Naive thymus-derived CD4-positive, alpha-beta T cell (primary cell): ENCODE measurements at regions not wholly inside any gene's neighbourhood (a gene's known extent, or its start where the extent isn't known, plus 50 kb on each side); places are given as distances from the start of the nearest gene placed in this dataset.
A peak's percentile ranks its signal among the peaks of the same experiment; 100 is the strongest.
"Not testable (repeated sequence)": the region's sequence is repeated elsewhere in the genome, so short reads cannot be mapped to it uniquely, and the experiment has no call there.

Source experiments
- ATAC-seq: fragments of 150-1000 bp; cut with Tn5 transposase; 2 replicates; pipeline ENCODE4 v1.10.0; 2021; ENCODE audit warnings: mild to moderate bottlenecking, moderate library complexity
- CTCF ChIA-PET: fragments of 350-600 bp; sonication (Branson Sonifier 250); formaldehyde crosslinking; loops from one replicate; lab custom pipeline; 2021; ENCODE audit warnings: antibody characterized with exemption; lab: Charles Lee
- POLR2A ChIA-PET: fragments of 350-600 bp; sonication (Branson Sonifier 250); formaldehyde crosslinking; loops from one replicate; lab custom pipeline; 2021; ENCODE audit warnings: antibody characterized with exemption, inconsistent platforms; lab: Charles Lee
- DNase-seq, 9 donors: peaks; one replicate each; pipeline versions ENCODE4 v3.0.0 to v3.0.0-alpha.2; 2020 to 2022; ENCODE audit warnings: mixed read lengths in 1 of 9
- H3K27ac ChIP-seq: one replicate; pipeline ENCODE4 v1.7.0; 2013; ENCODE audit warnings: mild to moderate bottlenecking, low read depth, low read length, moderate library complexity
- H3K27me3 ChIP-seq, 2 donors: one replicate each; pipeline ENCODE4 v1.7.0; 2013; ENCODE audit warnings: low read length in 2 of 2, mild to moderate bottlenecking in 2 of 2, moderate library complexity in 2 of 2; ENCODE audit not compliant: control insufficient read depth in 2 of 2, insufficient read depth in 2 of 2
- H3K36me3 ChIP-seq, 3 experiments: 1 replicate in 2 of 3; 2 replicates in 1 of 3; pipeline ENCODE4 v1.7.0; 2013; ENCODE audit warnings: low read length in 3 of 3, mild to moderate bottlenecking in 3 of 3, moderate library complexity in 1 of 3; ENCODE audit not compliant: insufficient read depth in 3 of 3, control insufficient read depth in 2 of 3
- H3K4me1 ChIP-seq, 2 donors: one replicate each; pipeline ENCODE4 v1.7.0; 2013; ENCODE audit warnings: low read length in 2 of 2, mild to moderate bottlenecking in 2 of 2, moderate library complexity in 1 of 2; ENCODE audit not compliant: control insufficient read depth in 2 of 2, insufficient read depth in 2 of 2
- H3K4me3 ChIP-seq: 2 replicates; pipeline ENCODE4 v1.7.0; 2013; ENCODE audit warnings: mild to moderate bottlenecking, low read length
- H3K9me3 ChIP-seq, 3 experiments: 1 replicate in 2 of 3; 2 replicates in 1 of 3; pipeline ENCODE4 v1.7.0; 2013; ENCODE audit warnings: low read length in 3 of 3; ENCODE audit not compliant: control insufficient read depth in 2 of 3
- H3K27ac Mint-ChIP-seq, 9 donors: one replicate each; pipeline ENCODE4 v1.8.0; 2020 to 2022; ENCODE audit warnings: mixed read lengths in 9 of 9, mild to moderate bottlenecking in 8 of 9, moderate library complexity in 5 of 9, inconsistent platforms in 2 of 9
- H3K27me3 Mint-ChIP-seq, 5 donors: one replicate each; pipeline ENCODE4 v1.8.0; 2021 to 2022; ENCODE audit warnings: mixed read lengths in 5 of 5, mild to moderate bottlenecking in 1 of 5
- H3K36me3 Mint-ChIP-seq, 5 donors: one replicate each; pipeline ENCODE4 v1.8.0; 2020 to 2022; ENCODE audit warnings: mixed read lengths in 5 of 5, mild to moderate bottlenecking in 3 of 5, inconsistent platforms in 1 of 5
- H3K4me1 Mint-ChIP-seq, 7 donors: one replicate each; pipeline ENCODE4 v1.8.0; 2020 to 2022; ENCODE audit warnings: mixed read lengths in 7 of 7, mild to moderate bottlenecking in 3 of 7, inconsistent platforms in 1 of 7
- H3K4me3 Mint-ChIP-seq, 10 donors: one replicate each; pipeline ENCODE4 v1.8.0; 2020 to 2022; ENCODE audit warnings: mild to moderate bottlenecking in 10 of 10, mixed read lengths in 10 of 10, moderate library complexity in 6 of 10, inconsistent platforms in 2 of 10
- H3K9me3 Mint-ChIP-seq, 11 donors: one replicate each; pipeline ENCODE4 v1.8.0; 2020 to 2022; ENCODE audit warnings: mixed read lengths in 11 of 11, mild to moderate bottlenecking in 4 of 11, inconsistent platforms in 1 of 11, moderate library complexity in 1 of 11
- intact Hi-C, 2 donors: fragments of 100-400 bp; cut with micrococcal nuclease; formaldehyde crosslinking; loops; one replicate each; pipeline ENCODE4 v1.15.1; 2023

- peaks cover 0 to 9% (median 3%) of the 10 kb centered on the region in 5 donors for H3K27me3 Mint-ChIP-seq
- H3K4me3 Mint-ChIP-seq = no peak overlapping the region
- Histone ChIP-seq H3K4me1 (no peaks in the 10 kb centered on the region), H3K27me3 (no peaks in the 10 kb centered on the region), H3K9me3 (no peaks in the 10 kb centered on the region), H3K27ac (no peak overlapping the region), H3K4me3 (no peak overlapping the region), H3K36me3 (no peaks in the 10 kb centered on the region)
- DNase-seq = no peak
- no peak for ATAC-seq
- H3K4me1 Mint-ChIP-seq = no peaks in the 10 kb centered on the region
- peaks cover 0 to 5% (median 0%) of the 10 kb centered on the region in 5 donors for H3K36me3 Mint-ChIP-seq
- CTCF ChIA-PET = no interaction called here
- H3K9me3 Mint-ChIP-seq = peaks cover 0 to 9% (median 4%) of the 10 kb centered on the region in 11 donors
- peak overlapping the region in 1 of 9 donors; percentile 16 for H3K27ac Mint-ChIP-seq
- intact Hi-C loops = no loop called here
- POLR2A ChIA-PET = no interaction called here
These were observed 236.9 kb upstream of the PRKX start for GRCh38 chrX:3950373-3950772.

GRCh38 chrX:3943965-3944364 lies 230.5 kb upstream of the PRKX start:
- H3K36me3 ChIP-seq = no peaks in the 10 kb centered on the region
- H3K9me3 Mint-ChIP-seq = peaks cover 0 to 11% (median 0%) of the 10 kb centered on the region in 11 donors
- H3K27me3 ChIP-seq = no peaks in the 10 kb centered on the region
- H3K4me1 ChIP-seq = no peaks in the 10 kb centered on the region
- intact Hi-C loops = no loop called here
- peaks cover 0 to 4% (median 3%) of the 10 kb centered on the region in 5 donors for H3K27me3 Mint-ChIP-seq
- peaks cover 0 to 5% (median 0%) of the 10 kb centered on the region in 5 donors for H3K36me3 Mint-ChIP-seq
- H3K4me3 Mint-ChIP-seq = no peak overlapping the region
- ChIA-PET POLR2A (no interaction called here), CTCF (no interaction called here)
- no peak overlapping the region for H3K27ac Mint-ChIP-seq
- H3K27ac ChIP-seq = no peak overlapping the region
- ATAC-seq (no peak), DNase-seq (no peak)
- H3K9me3 ChIP-seq = no peaks in the 10 kb centered on the region
- H3K4me1 Mint-ChIP-seq = no peaks in the 10 kb centered on the region
- no peak overlapping the region for H3K4me3 ChIP-seq

- Histone ChIP-seq H3K4me3 (no peak overlapping the region), H3K4me1 (no peaks in the 10 kb centered on the region), H3K36me3 (no peaks in the 10 kb centered on the region), H3K9me3 (no peaks in the 10 kb centered on the region), H3K27me3 (no peaks in the 10 kb centered on the region), H3K27ac (no peak overlapping the region)
- Mint-ChIP-seq H3K9me3 (peaks cover 0 to 11% (median 0%) of the 10 kb centered on the region in 11 donors), H3K27me3 (peaks cover 0 to 4% (median 3%) of the 10 kb centered on the region in 5 donors), H3K4me3 (no peak overlapping the region), H3K27ac (no peak overlapping the region), H3K4me1 (no peaks in the 10 kb centered on the region), H3K36me3 (peaks cover 0 to 5% (median 0%) of the 10 kb centered on the region in 5 donors)
- peak in 4 of 9 donors; percentile 3 to 23 (median 18) for DNase-seq
- ATAC-seq = no peak
- CTCF ChIA-PET = interaction anchor here (0.7 kb wide), 1 partner anchor 235 kb away, joined by 3 read pairs; no protein-coding TSS in a partner anchor
- POLR2A ChIA-PET = no interaction called here
- intact Hi-C loops = no loop called here
These were observed 226.7 kb upstream of the PRKX start for GRCh38 chrX:3940000-3940610.

- H3K27ac Mint-ChIP-seq = no peak overlapping the region
- Histone ChIP-seq H3K4me3 (no peak overlapping the region), H3K36me3 (no peaks in the 10 kb centered on the region), H3K27ac (no peak overlapping the region), H3K4me1 (no peaks in the 10 kb centered on the region), H3K9me3 (no peaks in the 10 kb centered on the region), H3K27me3 (no peaks in the 10 kb centered on the region)
- H3K4me1 Mint-ChIP-seq = no peaks in the 10 kb centered on the region
- H3K36me3 Mint-ChIP-seq = peaks cover 0 to 5% (median 0%) of the 10 kb centered on the region in 5 donors
- intact Hi-C loops = no loop called here
- ChIA-PET POLR2A (no interaction called here), CTCF (no interaction called here)
- H3K27me3 Mint-ChIP-seq = peaks cover 0 to 4% (median 0%) of the 10 kb centered on the region in 5 donors
- ATAC-seq (no peak), DNase-seq (no peak)
- peaks cover 0 to 11% (median 0%) of the 10 kb centered on the region in 11 donors for H3K9me3 Mint-ChIP-seq
- H3K4me3 Mint-ChIP-seq = no peak overlapping the region
These were observed 225.1 kb upstream of the PRKX start for GRCh38 chrX:3938587-3938986.

- H3K27ac Mint-ChIP-seq, POLR2A ChIA-PET, H3K4me1 ChIP-seq, H3K27ac ChIP-seq, DNase-seq, H3K4me3 ChIP-seq, ATAC-seq, H3K27me3 Mint-ChIP-seq, H3K4me1 Mint-ChIP-seq, H3K36me3 ChIP-seq, H3K9me3 ChIP-seq, H3K27me3 ChIP-seq, H3K9me3 Mint-ChIP-seq, H3K36me3 Mint-ChIP-seq, intact Hi-C loops, H3K4me3 Mint-ChIP-seq, CTCF ChIA-PET: not testable (repeated sequence)
These were observed 221.7 kb upstream of the PRKX start for GRCh38 chrX:3935196-3935595.

- DNase-seq, H3K27ac Mint-ChIP-seq, H3K27ac ChIP-seq, H3K4me1 ChIP-seq, H3K36me3 ChIP-seq, H3K4me1 Mint-ChIP-seq, H3K4me3 Mint-ChIP-seq, intact Hi-C loops, CTCF ChIA-PET, H3K9me3 ChIP-seq, H3K9me3 Mint-ChIP-seq, H3K27me3 ChIP-seq, H3K36me3 Mint-ChIP-seq, H3K27me3 Mint-ChIP-seq, H3K4me3 ChIP-seq, POLR2A ChIA-PET: not testable (repeated sequence)
- ATAC-seq = peak; percentile 99
These were observed 207.1 kb upstream of the PRKX start for GRCh38 chrX:3920424-3921017.
